Activated T-cell treated with anti-CD3 and anti-CD28 coated beads, Interleukin-2, amount 50 U/mL, for 24 hours (primary cell): ENCODE measurements at regions not wholly inside any gene's neighbourhood (a gene's known extent, or its start where the extent isn't known, plus 50 kb on each side); places are given as distances from the start of the nearest gene placed in this dataset.

ENCODE experiments used
- DNase-seq: peaks from one replicate; pipeline ENCODE4 v3.0.0-alpha.2; 2020
- H3K27ac Mint-ChIP-seq: 2 replicates; pipeline ENCODE4 v1.8.0; 2020; ENCODE audit warnings: mild to moderate bottlenecking, mixed read lengths
- H3K27me3 Mint-ChIP-seq: 2 replicates; pipeline ENCODE4 v1.8.0; 2020; ENCODE audit warnings: mixed read lengths
- H3K36me3 Mint-ChIP-seq: 2 replicates; pipeline ENCODE4 v1.8.0; 2020; ENCODE audit warnings: low read depth, mixed read lengths
- H3K4me1 Mint-ChIP-seq: 2 replicates; pipeline ENCODE4 v1.8.0; 2020; ENCODE audit warnings: low read depth, mixed read lengths
- H3K4me3 Mint-ChIP-seq: 2 replicates; pipeline ENCODE4 v1.8.0; 2020; ENCODE audit warnings: mild to moderate bottlenecking, moderate library complexity, mixed read lengths
- H3K9me3 Mint-ChIP-seq: 2 replicates; pipeline ENCODE4 v1.8.0; 2020; ENCODE audit warnings: mixed read lengths

DNA sequence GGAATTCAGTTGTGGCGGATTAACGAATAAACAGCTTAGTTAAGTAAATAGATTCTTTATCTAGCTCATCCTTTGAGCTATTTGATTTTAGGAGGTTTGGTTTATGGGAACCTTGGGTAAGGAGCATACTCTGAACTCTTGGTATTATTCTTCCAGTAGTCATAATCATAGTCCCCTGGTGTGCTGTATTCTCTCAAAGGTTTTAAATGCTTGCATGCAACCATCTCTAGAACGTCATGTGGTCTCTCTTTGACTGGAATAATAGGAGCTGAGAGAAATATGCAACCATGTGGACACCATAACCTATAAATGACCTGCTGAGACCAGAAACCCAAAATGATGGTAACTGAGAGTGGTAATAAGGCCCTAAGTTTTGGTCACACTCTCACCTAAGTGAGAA, 951.6 kb upstream of the MIR17HG start:
- H3K4me1 Mint-ChIP-seq, result no peaks in the 10 kb centered on the region
- H3K36me3 Mint-ChIP-seq, result no peaks in the 10 kb centered on the region
- no peak for DNase-seq
- no peak overlapping the region for H3K27ac Mint-ChIP-seq
- no peak overlapping the region for H3K4me3 Mint-ChIP-seq
- peaks cover 22% of the 10 kb centered on the region for H3K9me3 Mint-ChIP-seq
- H3K27me3 Mint-ChIP-seq, result no peaks in the 10 kb centered on the region

DNA sequence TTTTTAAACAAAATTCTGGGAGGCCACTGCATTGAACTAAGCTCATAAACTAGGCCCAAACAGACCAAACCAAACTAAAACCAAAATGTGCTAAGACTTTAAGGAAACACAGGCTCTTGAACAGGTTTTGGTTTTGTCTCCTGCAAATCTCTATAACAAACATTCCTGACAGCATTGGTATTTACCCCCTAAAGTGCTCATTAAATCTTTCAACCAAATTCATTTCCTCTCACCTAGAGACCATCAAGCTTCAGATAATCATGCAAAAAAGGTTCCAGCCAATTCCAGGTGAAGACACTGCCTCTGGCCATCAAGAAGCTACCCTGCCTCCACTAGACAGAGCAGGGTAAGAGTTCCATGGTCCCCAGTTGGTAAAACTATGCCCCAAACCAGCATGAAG, 951.2 kb upstream of the MIR17HG start:
- Mint-ChIP-seq H3K36me3 (no peaks in the 10 kb centered on the region), H3K4me3 (no peak overlapping the region), H3K4me1 (no peaks in the 10 kb centered on the region)

DNA sequence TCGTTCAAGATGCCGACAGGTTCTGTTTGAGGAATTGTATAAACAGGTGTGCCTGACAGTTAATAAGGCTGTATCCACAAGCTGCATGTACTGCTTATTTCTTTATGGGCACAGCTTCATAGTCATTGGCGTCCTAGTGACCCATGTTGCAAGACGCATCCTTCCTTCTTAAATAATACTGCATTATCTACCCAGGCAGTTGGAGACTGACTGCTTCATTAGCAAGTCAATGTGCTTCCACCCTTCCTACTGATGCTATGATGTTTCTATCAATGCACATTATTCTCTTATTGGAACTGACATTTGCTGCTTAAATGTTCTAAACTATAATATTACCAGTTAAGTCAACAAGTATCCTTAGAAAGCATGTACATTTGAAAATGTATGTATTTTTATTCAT, 950.0 kb upstream of the MIR17HG start:
- Mint-ChIP-seq H3K4me3 (no peak overlapping the region), H3K9me3 (peaks cover 21% of the 10 kb centered on the region), H3K27ac (no peak overlapping the region), H3K4me1 (no peaks in the 10 kb centered on the region), H3K27me3 (no peaks in the 10 kb centered on the region), H3K36me3 (no peaks in the 10 kb centered on the region)
- DNase-seq, result no peak

More for the DNA sequence above, 951.2 kb upstream of the MIR17HG start:
- Mint-ChIP-seq H3K27ac (no peak overlapping the region), H3K9me3 (peaks cover 18% of the 10 kb centered on the region), H3K27me3 (no peaks in the 10 kb centered on the region)
- no peak for DNase-seq

DNA sequence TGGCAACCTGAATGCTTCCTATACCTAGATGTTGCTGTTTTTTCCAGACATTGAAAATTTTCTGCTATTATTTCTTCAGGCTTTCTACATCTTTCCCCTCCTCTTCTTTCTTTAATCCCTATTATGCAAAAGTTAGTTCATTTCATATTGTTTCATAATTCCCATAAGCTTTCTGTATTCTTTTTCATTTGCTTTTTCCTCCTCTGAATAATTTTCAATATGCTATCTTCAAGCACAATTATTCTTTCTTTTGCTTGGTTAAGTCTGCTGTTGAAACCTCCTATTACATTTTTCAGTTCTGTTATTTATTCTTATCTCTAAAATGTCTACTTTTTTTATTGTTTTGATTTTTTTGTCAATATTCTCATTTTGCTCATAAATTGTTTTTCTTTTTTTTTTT, 947.1 kb upstream of the MIR17HG start:
- no peak overlapping the region for H3K4me3 Mint-ChIP-seq
- no peak for DNase-seq
- H3K36me3 Mint-ChIP-seq, result no peaks in the 10 kb centered on the region
- H3K4me1 Mint-ChIP-seq, result no peaks in the 10 kb centered on the region
- H3K9me3 Mint-ChIP-seq, result peaks cover 23% of the 10 kb centered on the region
- H3K27ac Mint-ChIP-seq, result no peak overlapping the region
- H3K27me3 Mint-ChIP-seq, result no peaks in the 10 kb centered on the region

DNA sequence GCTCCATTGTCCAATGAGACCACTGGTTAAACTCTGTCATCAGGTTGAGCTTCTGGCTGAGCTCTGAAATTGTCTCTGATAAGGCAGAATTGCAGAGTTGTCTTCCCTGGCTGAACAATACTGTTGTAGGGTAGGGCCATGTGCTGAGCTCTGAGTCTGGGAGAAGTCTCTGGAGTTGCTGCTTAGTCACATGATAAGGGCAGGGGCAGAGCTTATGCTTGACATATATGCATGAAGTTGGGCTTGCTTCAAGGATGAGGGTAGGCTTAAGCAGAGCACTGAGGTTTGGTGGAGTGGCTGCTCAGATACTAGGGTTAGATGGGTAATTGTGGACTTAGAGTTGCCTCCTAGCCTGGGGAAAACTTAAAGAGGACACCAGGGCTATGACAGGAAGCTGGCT, 946.3 kb upstream of the MIR17HG start:
- Mint-ChIP-seq H3K36me3 (no peaks in the 10 kb centered on the region), H3K27me3 (no peaks in the 10 kb centered on the region), H3K4me1 (no peaks in the 10 kb centered on the region), H3K9me3 (peaks cover 20% of the 10 kb centered on the region), H3K27ac (no peak overlapping the region), H3K4me3 (no peak overlapping the region)
- no peak for DNase-seq

DNA sequence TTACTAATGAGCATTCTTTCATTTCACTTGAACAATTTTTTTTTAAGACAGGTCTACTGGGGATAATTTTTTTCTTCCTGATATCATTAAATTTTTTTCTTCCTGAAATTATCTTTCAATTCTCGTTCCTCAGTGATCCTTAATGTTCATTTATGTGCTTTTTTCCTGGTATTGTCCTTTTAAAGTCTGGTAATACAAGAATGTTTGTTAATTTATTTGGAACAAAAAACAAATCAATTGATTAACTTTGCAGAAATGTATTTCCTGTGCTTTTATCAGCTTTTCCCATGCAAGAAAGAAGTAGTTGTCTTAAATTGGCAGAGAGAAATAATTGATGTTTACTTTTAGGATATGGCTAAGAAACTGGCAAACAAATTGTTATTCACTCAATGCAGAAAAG, 945.4 kb upstream of the MIR17HG start:
- peaks cover 12% of the 10 kb centered on the region for H3K9me3 Mint-ChIP-seq
- no peak for DNase-seq
- H3K4me3 Mint-ChIP-seq, result no peak overlapping the region
- H3K27ac Mint-ChIP-seq, result no peak overlapping the region
- no peaks in the 10 kb centered on the region for H3K27me3 Mint-ChIP-seq
- H3K36me3 Mint-ChIP-seq, result no peaks in the 10 kb centered on the region
- H3K4me1 Mint-ChIP-seq, result no peaks in the 10 kb centered on the region

DNA sequence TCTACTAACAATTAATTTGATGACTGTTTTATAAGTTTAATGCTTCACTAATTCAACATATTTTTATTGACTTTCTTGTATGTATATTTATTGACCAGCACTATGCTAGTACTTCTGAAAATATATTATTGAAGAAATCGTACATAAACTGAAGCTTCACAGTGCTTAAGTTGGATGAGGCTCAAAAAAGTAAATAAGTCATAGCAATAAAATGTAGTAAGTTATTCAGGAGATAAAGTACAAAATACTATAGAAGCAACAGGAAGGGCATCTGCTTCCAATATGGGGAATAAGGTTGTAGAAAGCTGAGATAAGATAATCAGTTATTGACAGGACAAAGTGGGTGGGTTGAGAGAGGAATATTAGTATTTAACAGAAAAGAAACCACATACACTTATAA, 944.9 kb upstream of the MIR17HG start:
- Mint-ChIP-seq H3K9me3 (peaks cover 12% of the 10 kb centered on the region), H3K4me3 (no peak overlapping the region), H3K4me1 (no peaks in the 10 kb centered on the region)

DNA sequence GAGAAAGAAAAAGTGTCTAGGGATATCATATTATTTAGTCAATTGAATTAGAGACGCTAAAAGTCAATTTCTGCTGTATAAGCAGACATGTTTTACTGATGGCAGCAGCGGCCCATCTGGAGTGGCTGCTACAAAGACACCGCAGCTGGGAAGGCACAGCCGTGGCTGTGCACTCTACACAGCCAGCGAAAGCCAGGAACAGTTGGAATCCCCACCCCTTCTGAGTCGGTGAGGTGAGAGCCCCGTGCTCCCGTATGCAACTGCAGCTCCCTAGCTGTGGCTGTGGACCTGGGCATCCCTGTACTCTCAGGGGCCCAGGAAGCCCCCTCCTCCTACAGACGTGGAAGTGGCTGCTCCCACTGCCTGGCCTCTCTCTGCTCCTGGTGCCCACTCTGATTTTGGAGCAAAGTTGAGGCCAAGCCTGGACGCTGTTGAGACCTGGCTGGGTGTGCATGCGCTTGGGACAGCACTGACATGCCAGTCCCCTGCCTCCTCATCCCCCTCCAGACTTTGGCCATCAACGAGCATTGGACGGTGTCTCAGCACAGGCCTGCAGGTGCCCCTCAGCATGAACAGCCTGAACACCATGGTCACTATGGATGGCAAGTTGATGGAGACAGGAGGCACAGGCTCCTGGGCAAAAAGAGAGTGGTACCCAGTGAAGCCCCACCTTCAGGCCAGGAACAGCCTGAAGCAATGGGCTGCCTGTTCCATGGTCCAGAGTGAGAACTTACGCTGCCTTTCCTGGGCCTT, 944.0 kb upstream of the MIR17HG start:
- no peaks in the 10 kb centered on the region for H3K27me3 Mint-ChIP-seq
- H3K27ac Mint-ChIP-seq, result no peak overlapping the region
- H3K36me3 Mint-ChIP-seq, result no peaks in the 10 kb centered on the region
- no peak overlapping the region for H3K4me3 Mint-ChIP-seq
- H3K4me1 Mint-ChIP-seq, result no peaks in the 10 kb centered on the region
- no peak for DNase-seq
- peaks cover 16% of the 10 kb centered on the region for H3K9me3 Mint-ChIP-seq

More for the DNA sequence above, 944.9 kb upstream of the MIR17HG start:
- Mint-ChIP-seq H3K27me3 (no peaks in the 10 kb centered on the region), H3K27ac (no peak overlapping the region), H3K36me3 (no peaks in the 10 kb centered on the region)
- DNase-seq, result no peak

DNA sequence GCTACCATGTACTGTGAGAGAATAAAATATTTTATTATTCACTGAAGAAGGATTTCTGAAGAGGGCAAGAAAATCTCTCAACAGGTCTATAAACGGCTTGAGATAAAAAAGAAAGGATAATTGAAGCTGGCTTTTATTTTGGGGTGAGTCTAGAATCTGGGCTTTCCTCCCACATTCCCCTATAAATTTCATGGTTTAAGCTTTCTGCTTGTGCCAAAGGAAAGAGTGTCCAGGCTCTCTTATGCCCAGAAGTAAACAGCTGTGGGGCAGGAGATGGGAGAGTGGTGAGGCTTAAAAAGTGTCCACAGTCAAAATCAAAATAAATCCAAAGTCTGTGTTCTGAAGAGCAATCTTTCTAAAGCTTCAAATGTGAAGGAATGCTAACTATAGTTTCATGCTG, 942.2 kb upstream of the MIR17HG start:
- Mint-ChIP-seq H3K4me3 (no peak overlapping the region), H3K27me3 (no peaks in the 10 kb centered on the region), H3K36me3 (no peaks in the 10 kb centered on the region), H3K4me1 (no peaks in the 10 kb centered on the region), H3K9me3 (peaks cover 11% of the 10 kb centered on the region), H3K27ac (no peak overlapping the region)
- DNase-seq, result no peak

DNA sequence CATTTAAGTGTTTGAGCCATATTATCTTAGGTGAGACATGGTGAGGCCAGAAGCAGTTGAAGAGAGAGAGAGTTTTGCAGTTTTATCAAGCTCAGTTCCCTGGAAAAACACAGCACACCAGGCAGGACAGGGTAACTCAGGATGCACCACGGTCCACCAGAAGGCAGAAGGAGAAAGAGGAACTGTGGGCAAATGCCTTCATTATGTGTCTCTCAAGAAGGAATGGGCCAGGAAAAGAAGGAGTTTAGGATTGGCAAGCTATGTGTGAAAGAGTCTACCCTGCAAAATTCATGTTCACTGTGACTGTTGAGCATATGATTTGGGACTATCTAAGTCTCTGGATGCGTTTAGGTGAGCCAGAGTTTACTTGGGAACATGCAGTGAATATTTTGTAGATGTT, 934.5 kb upstream of the MIR17HG start:
- Mint-ChIP-seq H3K4me1 (no peaks in the 10 kb centered on the region), H3K27me3 (no peaks in the 10 kb centered on the region), H3K4me3 (no peak overlapping the region), H3K9me3 (peaks cover 4% of the 10 kb centered on the region), H3K27ac (no peak overlapping the region), H3K36me3 (no peaks in the 10 kb centered on the region)
- DNase-seq, result no peak

DNA sequence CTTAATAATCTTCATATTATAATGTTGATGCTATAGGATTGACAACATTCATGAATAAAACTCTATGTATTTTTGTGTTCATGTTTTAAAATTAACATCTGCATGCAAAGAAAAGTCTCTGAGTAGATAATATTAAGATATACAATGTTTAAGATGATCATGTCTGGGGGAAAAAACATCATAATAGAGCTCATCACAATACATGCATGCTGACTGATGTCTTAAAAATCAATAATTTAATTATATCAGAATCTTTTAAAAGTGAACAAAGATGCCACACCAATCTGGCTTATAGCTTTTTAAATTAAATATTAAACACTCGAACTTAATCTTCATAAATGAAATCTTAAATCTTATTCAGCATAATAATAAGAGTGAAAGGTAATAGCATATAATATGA, 933.9 kb upstream of the MIR17HG start:
- no peaks in the 10 kb centered on the region for H3K36me3 Mint-ChIP-seq

DNA sequence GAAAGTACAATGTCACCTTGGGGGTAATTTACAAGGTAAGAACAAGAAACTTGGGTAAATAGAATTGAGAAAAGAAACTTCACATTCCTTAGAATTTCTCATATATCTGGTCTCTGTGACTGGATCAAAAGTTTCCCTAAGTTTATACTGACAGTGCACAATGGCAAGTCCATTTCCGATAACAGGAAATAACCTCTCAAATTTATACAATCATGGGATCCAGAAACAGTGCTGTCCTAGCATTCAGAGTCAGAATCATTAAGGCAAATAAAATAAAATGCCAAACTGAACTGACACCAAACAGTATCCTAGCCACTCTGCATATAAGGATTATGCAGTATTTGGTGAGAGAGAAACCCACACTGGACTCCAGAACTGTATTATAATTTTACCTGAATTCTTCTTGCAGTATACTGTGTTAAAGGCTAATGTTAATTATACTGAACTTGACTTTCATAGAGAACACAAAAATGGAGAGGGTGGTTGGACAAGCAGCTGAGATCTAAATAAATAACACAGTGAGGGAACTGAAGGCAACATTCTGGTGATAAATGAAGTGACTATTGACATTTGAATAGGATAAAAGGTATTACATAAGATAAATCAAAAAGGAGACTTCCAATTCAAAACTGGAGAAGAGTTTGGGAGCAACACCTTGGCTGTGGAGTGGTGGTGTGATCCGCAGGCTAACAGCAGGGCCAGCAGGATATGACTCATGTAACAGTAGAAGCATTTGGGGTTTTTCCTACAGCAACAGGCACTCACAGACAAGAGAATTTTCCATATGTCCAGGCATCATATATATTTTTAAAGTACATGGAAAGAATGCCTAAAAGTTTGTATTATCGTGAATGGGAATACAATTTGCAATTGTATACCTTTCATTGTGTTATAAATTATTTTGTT, 932.5 kb upstream of the MIR17HG start:
- Mint-ChIP-seq H3K27me3 (no peaks in the 10 kb centered on the region), H3K27ac (no peak overlapping the region), H3K9me3 (no peaks in the 10 kb centered on the region), H3K4me3 (no peak overlapping the region), H3K36me3 (no peaks in the 10 kb centered on the region), H3K4me1 (no peaks in the 10 kb centered on the region)
- DNase-seq, result no peak

More for the DNA sequence above, 933.9 kb upstream of the MIR17HG start:
- no peak overlapping the region for H3K4me3 Mint-ChIP-seq
- no peak overlapping the region for H3K27ac Mint-ChIP-seq
- no peaks in the 10 kb centered on the region for H3K4me1 Mint-ChIP-seq
- DNase-seq, result no peak
- H3K9me3 Mint-ChIP-seq, result no peaks in the 10 kb centered on the region
- H3K27me3 Mint-ChIP-seq, result no peaks in the 10 kb centered on the region

DNA sequence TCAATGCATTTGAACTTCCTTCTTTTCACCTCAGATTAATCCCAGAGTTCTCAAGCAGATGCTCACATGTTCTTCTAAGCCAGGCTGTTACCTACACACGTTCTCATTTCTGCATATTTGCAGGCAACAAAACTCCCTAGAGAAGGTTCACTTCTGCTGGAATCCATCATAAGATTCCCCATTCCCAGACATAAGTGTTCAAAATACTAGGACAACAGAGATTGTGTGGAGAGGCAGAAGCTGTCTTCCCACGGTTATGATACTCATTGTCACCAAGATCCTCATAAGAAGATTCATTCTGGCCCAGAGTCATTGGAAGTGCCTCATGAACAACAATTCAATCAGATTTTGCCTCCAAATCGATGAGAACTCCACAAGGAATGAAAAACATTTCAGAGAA, 931.6 kb upstream of the MIR17HG start:
- DNase-seq, result no peak
- Mint-ChIP-seq H3K36me3 (no peaks in the 10 kb centered on the region), H3K4me3 (no peak overlapping the region), H3K27ac (no peak overlapping the region), H3K4me1 (no peaks in the 10 kb centered on the region), H3K27me3 (no peaks in the 10 kb centered on the region), H3K9me3 (no peaks in the 10 kb centered on the region)

DNA sequence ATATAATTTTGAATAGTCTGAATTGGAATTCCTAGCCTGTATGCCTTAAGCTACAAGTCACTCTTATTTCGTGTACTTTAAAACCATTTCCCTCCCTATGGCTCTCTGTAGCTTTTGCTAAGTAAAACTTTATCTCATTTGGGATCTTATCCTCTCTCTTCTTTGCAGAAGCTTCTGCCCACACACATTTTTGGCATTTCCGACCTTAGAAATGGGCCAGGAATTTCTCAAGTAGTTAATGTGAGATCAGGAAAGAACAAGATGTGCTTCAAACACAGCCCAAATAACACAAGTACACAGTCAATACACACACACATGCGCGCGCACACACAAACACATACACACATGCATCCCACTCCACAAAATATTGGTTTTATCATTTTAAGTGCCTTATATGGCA, 931.0 kb upstream of the MIR17HG start:
- DNase-seq, result no peak
- no peaks in the 10 kb centered on the region for H3K9me3 Mint-ChIP-seq
- no peak overlapping the region for H3K27ac Mint-ChIP-seq
- no peaks in the 10 kb centered on the region for H3K27me3 Mint-ChIP-seq
- H3K36me3 Mint-ChIP-seq, result no peaks in the 10 kb centered on the region
- H3K4me1 Mint-ChIP-seq, result no peaks in the 10 kb centered on the region
- no peak overlapping the region for H3K4me3 Mint-ChIP-seq

DNA sequence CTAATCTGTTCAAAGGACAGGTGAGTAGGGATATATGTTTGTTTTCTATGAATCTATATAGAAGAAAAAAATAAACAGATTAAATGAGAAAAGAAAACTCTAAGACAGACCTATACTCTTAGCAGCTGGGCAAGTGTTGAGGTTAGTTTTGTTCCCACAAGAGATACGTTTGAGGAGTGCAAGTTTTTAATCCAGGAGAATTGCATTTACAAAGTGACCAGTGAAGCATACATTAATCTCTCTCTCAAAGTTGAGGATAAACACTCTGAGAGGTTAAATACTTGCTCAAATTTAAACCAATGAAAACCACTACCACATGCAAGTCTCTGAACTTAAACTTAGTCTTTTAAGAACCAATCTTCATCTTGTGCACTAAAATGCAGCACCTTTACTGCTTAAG, 930.5 kb upstream of the MIR17HG start:
- Mint-ChIP-seq H3K27ac (no peak overlapping the region), H3K9me3 (no peaks in the 10 kb centered on the region), H3K4me1 (no peaks in the 10 kb centered on the region), H3K36me3 (no peaks in the 10 kb centered on the region), H3K27me3 (no peaks in the 10 kb centered on the region), H3K4me3 (no peak overlapping the region)
- DNase-seq, result no peak
